ENCODE measurements at regions not wholly inside any gene's neighbourhood (a gene's known extent, or its start where the extent isn't known, plus 50 kb on each side); places are given as distances from the start of the nearest gene placed in this dataset.

DNA sequence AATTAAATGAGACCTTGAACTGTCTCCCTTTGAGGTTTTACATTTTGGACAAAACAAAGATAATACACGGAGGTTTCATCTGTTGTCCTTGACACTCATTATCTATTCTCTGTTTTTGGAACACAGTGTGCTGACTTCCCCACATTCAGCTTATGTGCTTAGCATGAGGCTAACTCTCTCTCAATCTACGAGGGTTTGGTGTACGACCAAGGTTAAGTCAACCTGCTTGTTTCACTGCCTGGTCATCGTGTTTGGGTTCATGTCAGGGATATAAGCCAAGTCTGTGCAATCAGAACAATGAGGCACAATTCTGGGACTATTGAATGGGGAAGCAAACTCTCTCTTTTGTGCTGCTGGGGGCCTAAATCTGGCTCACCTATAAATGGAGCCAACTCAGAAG lies 328.5 kb upstream of the USP25 start:
- Mint-ChIP-seq H3K27me3 (ENCODE audit: low read depth in 2 of 2) (no peaks in the 10 kb centered on the region), H3K27ac (no peak overlapping the region), H3K4me3 (no peak overlapping the region), H3K4me1 (no peaks in the 10 kb centered on the region), H3K36me3 (peaks cover 5% of the 10 kb centered on the region), H3K9me3 (peaks cover 0 to 2% of the 10 kb centered on the region in 2 donors)
- H3K36me3 ChIP-seq (ENCODE audit: control insufficient read depth, insufficient read depth, low read length): no peaks in the 10 kb centered on the region
- H3K4me1 ChIP-seq (ENCODE audit: control insufficient read depth, insufficient read depth, low read length): no peaks in the 10 kb centered on the region
- TF ChIP-seq, protein P1, sequence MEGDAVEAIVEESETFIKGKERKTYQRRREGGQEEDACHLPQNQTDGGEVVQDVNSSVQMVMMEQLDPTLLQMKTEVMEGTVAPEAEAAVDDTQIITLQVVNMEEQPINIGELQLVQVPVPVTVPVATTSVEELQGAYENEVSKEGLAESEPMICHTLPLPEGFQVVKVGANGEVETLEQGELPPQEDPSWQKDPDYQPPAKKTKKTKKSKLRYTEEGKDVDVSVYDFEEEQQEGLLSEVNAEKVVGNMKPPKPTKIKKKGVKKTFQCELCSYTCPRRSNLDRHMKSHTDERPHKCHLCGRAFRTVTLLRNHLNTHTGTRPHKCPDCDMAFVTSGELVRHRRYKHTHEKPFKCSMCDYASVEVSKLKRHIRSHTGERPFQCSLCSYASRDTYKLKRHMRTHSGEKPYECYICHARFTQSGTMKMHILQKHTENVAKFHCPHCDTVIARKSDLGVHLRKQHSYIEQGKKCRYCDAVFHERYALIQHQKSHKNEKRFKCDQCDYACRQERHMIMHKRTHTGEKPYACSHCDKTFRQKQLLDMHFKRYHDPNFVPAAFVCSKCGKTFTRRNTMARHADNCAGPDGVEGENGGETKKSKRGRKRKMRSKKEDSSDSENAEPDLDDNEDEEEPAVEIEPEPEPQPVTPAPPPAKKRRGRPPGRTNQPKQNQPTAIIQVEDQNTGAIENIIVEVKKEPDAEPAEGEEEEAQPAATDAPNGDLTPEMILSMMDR (IDR thresholded peaks at IDR 0.05): no peak
- H3K4me3 ChIP-seq (ENCODE audit: low read length): no peak overlapping the region
- no peak overlapping the region for H3K27ac ChIP-seq (ENCODE audit: low read length)
- DNase-seq (no peak), ATAC-seq (no peak)
- 92% methylated on average over 4 of the region's 4 CpGs for WGBS (ENCODE audit: insufficient coverage)
- intact Hi-C loops (cut with micrococcal nuclease): no loop called here
- no peaks in the 10 kb centered on the region for H3K27me3 ChIP-seq (ENCODE audit: control insufficient read depth, insufficient read depth, low read length)
- no peaks in the 10 kb centered on the region for H3K9me3 ChIP-seq (ENCODE audit: control insufficient read depth, insufficient read depth, low read length)

DNA sequence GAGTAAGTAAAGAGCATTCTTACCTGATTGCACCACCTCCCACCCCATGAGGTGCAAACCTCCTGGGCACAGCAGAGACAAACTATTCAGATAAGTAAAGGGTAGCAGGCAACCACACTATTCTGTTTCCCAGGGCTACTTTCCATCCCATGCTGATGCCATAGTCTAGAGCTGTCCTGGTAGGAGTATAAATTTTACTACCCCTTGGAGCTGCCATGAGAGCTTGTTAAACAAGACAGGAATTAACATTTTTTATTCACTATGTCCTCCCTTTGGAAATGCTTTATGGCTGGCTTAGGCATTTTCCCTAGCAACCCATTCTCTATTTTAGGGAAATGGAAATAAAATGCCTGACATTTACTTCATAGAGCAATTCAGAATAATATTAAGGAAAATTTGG lies 324.6 kb upstream of the USP25 start:
- TF ChIP-seq, protein P1 (IDR thresholded peaks at IDR 0.05): no peak
- no peaks in the 10 kb centered on the region for H3K36me3 ChIP-seq (ENCODE audit: control insufficient read depth, insufficient read depth, low read length)
- H3K4me1 Mint-ChIP-seq: no peaks in the 10 kb centered on the region
- intact Hi-C loops (cut with micrococcal nuclease): no loop called here
- H3K9me3 ChIP-seq (ENCODE audit: control insufficient read depth, insufficient read depth, low read length): no peaks in the 10 kb centered on the region
- H3K36me3 Mint-ChIP-seq: peaks cover 5% of the 10 kb centered on the region
- no peaks in the 10 kb centered on the region for H3K9me3 Mint-ChIP-seq
- DNase-seq: no peak
- ATAC-seq: no peak
- H3K27me3 Mint-ChIP-seq (ENCODE audit: low read depth in 2 of 2): no peaks in the 10 kb centered on the region
- H3K27ac ChIP-seq (ENCODE audit: low read length): no peak overlapping the region
- H3K4me3 Mint-ChIP-seq: no peak overlapping the region
- no peaks in the 10 kb centered on the region for H3K4me1 ChIP-seq (ENCODE audit: control insufficient read depth, insufficient read depth, low read length)
- no peak overlapping the region for H3K27ac Mint-ChIP-seq
- H3K4me3 ChIP-seq (ENCODE audit: low read length): no peak overlapping the region
- H3K27me3 ChIP-seq (ENCODE audit: control insufficient read depth, insufficient read depth, low read length): no peaks in the 10 kb centered on the region

DNA sequence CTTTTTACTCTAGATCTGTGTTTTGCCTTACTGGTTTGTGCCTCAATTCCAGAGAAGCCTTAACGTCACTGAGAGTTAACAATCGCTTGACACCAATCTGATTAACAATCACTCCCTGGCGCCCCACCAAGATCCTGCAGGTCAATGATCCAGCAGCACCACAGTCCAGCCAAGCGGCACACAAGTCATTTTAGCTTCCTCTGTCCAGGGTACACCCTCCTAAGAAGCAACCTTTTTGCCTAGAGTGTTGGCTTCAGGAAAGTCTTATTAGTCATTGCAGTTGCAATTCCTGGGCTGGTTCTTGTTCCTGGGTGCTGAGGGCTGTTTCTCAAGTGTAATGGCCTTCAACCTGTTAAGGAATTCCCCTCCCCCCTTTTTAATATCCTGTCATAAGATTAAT lies 323.0 kb upstream of the USP25 start:
- Histone ChIP-seq H3K27ac (ENCODE audit: low read length) (no peak overlapping the region), H3K36me3 (ENCODE audit: control insufficient read depth, insufficient read depth, low read length) (no peaks in the 10 kb centered on the region), H3K27me3 (ENCODE audit: control insufficient read depth, insufficient read depth, low read length) (no peaks in the 10 kb centered on the region), H3K4me3 (ENCODE audit: low read length) (no peak overlapping the region), H3K9me3 (ENCODE audit: control insufficient read depth, insufficient read depth, low read length) (no peaks in the 10 kb centered on the region), H3K4me1 (ENCODE audit: control insufficient read depth, insufficient read depth, low read length) (no peaks in the 10 kb centered on the region)
- H3K4me3 Mint-ChIP-seq: no peak overlapping the region
- H3K27me3 Mint-ChIP-seq (ENCODE audit: low read depth in 2 of 2): no peaks in the 10 kb centered on the region
- intact Hi-C loops (cut with micrococcal nuclease): no loop called here
- H3K36me3 Mint-ChIP-seq: peaks cover 5% of the 10 kb centered on the region
- H3K9me3 Mint-ChIP-seq: no peaks in the 10 kb centered on the region
- DNase-seq (no peak), ATAC-seq (no peak)
- TF ChIP-seq, protein P1 (IDR thresholded peaks at IDR 0.05): no peak
- WGBS (ENCODE audit: insufficient coverage): 91% methylated on average over 4 of the region's 4 CpGs
- no peaks in the 10 kb centered on the region for H3K4me1 Mint-ChIP-seq
- no peak overlapping the region for H3K27ac Mint-ChIP-seq

DNA sequence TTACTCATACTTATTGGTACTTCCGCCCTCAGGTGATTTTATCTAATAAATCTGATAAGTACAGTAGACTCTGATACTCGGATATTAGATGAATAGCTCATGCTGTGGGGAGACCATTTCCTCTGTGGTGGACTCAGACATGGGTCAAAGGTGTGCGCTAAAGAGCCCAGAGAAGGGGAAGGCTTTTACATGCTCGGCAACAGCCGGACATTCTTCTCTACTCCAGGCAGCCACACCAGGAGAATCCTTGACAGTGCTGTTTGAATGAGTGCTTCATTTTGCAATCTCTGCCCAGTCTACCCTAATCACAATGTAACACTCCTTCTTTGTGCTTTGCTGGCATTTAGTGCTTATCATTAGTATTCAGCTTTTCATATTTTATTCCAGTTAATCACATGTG lies 322.2 kb upstream of the USP25 start:
- intact Hi-C loops (cut with micrococcal nuclease): no loop called here
- H3K4me1 Mint-ChIP-seq: no peaks in the 10 kb centered on the region
- no peaks in the 10 kb centered on the region for H3K36me3 ChIP-seq (ENCODE audit: control insufficient read depth, insufficient read depth, low read length)
- peaks cover 0 to 3% of the 10 kb centered on the region in 2 donors for H3K9me3 Mint-ChIP-seq
- H3K9me3 ChIP-seq (ENCODE audit: control insufficient read depth, insufficient read depth, low read length): no peaks in the 10 kb centered on the region
- H3K27me3 ChIP-seq (ENCODE audit: control insufficient read depth, insufficient read depth, low read length): no peaks in the 10 kb centered on the region
- ATAC-seq (no peak), DNase-seq (no peak)
- TF ChIP-seq, protein P1 (IDR thresholded peaks at IDR 0.05): no peak
- H3K36me3 Mint-ChIP-seq: peaks cover 5% of the 10 kb centered on the region
- no peak overlapping the region for H3K27ac ChIP-seq (ENCODE audit: low read length)
- no peak overlapping the region for H3K4me3 Mint-ChIP-seq
- no peak overlapping the region for H3K4me3 ChIP-seq (ENCODE audit: low read length)
- H3K4me1 ChIP-seq (ENCODE audit: control insufficient read depth, insufficient read depth, low read length): no peaks in the 10 kb centered on the region
- no peaks in the 10 kb centered on the region for H3K27me3 Mint-ChIP-seq (ENCODE audit: low read depth in 2 of 2)
- no peak overlapping the region for H3K27ac Mint-ChIP-seq
- 95% methylated on average over 5 of the region's 5 CpGs for WGBS (ENCODE audit: insufficient coverage)
